ENCODE measurements at regions not wholly inside any gene's neighbourhood (a gene's known extent, or its start where the extent isn't known, plus 50 kb on each side); places are given as distances from the start of the nearest gene placed in this dataset.

DNA sequence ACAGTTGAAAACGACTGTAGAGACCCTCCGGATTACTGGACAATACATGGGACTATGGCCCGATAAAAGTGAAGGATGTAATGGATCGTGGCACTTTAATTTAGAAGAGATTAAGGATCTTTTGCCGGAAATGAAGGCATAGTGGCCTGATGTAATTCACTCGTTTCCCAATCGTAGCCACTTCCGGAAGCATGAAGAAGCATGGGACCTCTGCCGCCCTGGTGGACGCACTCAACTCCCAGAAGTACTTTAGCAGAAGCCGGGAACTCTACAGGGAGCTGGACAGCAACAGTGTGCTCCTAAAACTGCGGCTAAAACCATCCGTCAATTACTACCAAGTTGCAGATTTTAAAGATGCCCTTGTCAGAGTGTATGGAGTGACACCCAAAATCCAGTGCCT is 59.6 kb upstream of the NUPR2 start:
- Histone ChIP-seq H3K4me3 (ENCODE audit: low read depth, low read length, poor library complexity, severe bottlenecking) (no peak overlapping the region), H3K4me1 (ENCODE audit: insufficient read depth, low read length, poor library complexity, severe bottlenecking) (no peaks in the 10 kb centered on the region), H3K79me2 (ENCODE audit: insufficient read depth, low read depth, low read length) (no peaks in the 10 kb centered on the region), H4K20me1 (ENCODE audit: insufficient read depth, low read length) (no peaks in the 10 kb centered on the region), H3K36me3 (ENCODE audit: insufficient read depth, low read length) (no peaks in the 10 kb centered on the region), H3K9me3 (ENCODE audit: low read length) (no peaks in the 10 kb centered on the region), H2AFZ (ENCODE audit: low read length) (no peak overlapping the region), H3K9me2 (ENCODE audit: insufficient read depth, low read length) (no peaks in the 10 kb centered on the region), H3K4me2 (ENCODE audit: low read length) (no peak overlapping the region), H3K27ac (ENCODE audit: low read depth, low read length, poor library complexity, severe bottlenecking) (no peak overlapping the region)
- intact Hi-C loops (cut with micrococcal nuclease; ENCODE audit: unreplicated experiment): no loop called here
- ChIA-PET CTCF (ENCODE audit: unreplicated experiment) (no interaction called here), POLR2A (no interaction called here)
- BruUV-seq (replicated peaks): no TSS peak
- no peak for TF ChIP-seq EZH2phosphoT487 (IDR thresholded peaks at IDR 0.05; ENCODE audit: borderline replicate concordance, low read depth, low read length)
- TF ChIP-seq, protein P1, sequence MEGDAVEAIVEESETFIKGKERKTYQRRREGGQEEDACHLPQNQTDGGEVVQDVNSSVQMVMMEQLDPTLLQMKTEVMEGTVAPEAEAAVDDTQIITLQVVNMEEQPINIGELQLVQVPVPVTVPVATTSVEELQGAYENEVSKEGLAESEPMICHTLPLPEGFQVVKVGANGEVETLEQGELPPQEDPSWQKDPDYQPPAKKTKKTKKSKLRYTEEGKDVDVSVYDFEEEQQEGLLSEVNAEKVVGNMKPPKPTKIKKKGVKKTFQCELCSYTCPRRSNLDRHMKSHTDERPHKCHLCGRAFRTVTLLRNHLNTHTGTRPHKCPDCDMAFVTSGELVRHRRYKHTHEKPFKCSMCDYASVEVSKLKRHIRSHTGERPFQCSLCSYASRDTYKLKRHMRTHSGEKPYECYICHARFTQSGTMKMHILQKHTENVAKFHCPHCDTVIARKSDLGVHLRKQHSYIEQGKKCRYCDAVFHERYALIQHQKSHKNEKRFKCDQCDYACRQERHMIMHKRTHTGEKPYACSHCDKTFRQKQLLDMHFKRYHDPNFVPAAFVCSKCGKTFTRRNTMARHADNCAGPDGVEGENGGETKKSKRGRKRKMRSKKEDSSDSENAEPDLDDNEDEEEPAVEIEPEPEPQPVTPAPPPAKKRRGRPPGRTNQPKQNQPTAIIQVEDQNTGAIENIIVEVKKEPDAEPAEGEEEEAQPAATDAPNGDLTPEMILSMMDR (conservative IDR thresholded peaks at IDR 0.05; ENCODE audit: low read length): no peak
- no peak for DNase-seq (ENCODE audit: low spot score)

DNA sequence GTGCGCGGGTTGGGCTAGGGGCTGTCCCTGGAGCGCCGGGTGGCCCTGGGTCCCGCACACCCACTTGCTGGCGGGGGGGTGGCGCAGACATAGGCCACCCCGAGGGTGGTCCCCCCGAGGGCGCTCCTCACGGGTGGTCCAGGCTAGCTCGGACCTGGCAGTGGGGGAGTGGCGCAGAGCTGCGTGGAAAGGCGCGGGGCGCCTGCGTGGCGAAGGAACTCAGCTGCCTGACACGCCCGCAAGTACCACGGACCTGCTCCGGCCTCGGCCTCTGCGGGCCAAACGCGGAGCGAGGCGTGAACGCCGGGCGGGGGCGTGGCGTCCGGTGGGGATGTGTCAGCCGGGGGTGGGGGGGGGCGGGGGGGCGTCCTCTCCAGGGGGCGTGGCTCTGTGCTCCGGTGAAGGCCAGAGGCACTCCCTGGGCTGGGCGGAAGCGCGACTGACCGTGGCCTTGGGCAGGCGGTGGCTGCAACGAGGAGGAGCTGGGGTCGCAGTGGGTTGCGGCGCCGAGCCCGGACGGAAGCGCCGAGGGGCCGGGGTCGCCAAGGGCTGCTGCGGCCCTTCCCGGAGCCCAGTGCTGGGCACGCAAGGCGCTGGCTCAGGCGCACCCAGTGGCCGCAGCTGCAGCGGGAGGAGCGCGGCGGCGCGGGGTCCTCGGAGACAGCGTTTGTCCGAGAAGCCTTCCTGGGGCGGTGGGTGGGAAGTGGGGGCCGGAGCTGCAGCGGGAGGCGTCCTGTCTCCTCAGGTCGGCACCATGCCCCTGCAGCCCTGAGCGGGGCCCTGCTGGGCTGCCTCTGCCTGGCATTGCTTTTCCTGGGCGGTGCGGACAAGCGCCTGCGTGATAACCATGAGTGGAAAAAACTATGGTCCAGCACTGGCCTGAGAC is 58.9 kb upstream of the NUPR2 start:
- H4K20me1 ChIP-seq (ENCODE audit: insufficient read depth, low read length): no peaks in the 10 kb centered on the region
- no peaks in the 10 kb centered on the region for H3K9me3 ChIP-seq (ENCODE audit: low read length)
- POLR2A ChIA-PET: no interaction called here
- TF ChIP-seq, protein P1 (conservative IDR thresholded peaks at IDR 0.05; ENCODE audit: low read length): no peak
- no peak for TF ChIP-seq EZH2phosphoT487 (IDR thresholded peaks at IDR 0.05; ENCODE audit: borderline replicate concordance, low read depth, low read length)
- CTCF ChIA-PET (ENCODE audit: unreplicated experiment): no interaction called here
- no peak overlapping the region for H2AFZ ChIP-seq (ENCODE audit: low read length)
- H3K36me3 ChIP-seq (ENCODE audit: insufficient read depth, low read length): no peaks in the 10 kb centered on the region
- DNase-seq (ENCODE audit: low spot score): no peak
- H3K4me1 ChIP-seq (ENCODE audit: insufficient read depth, low read length, poor library complexity, severe bottlenecking): no peaks in the 10 kb centered on the region
- no TSS peak for BruUV-seq (replicated peaks)
- H3K27ac ChIP-seq (ENCODE audit: low read depth, low read length, poor library complexity, severe bottlenecking): no peak overlapping the region
- H3K4me3 ChIP-seq (ENCODE audit: low read depth, low read length, poor library complexity, severe bottlenecking): no peak overlapping the region
- no peaks in the 10 kb centered on the region for H3K9me2 ChIP-seq (ENCODE audit: insufficient read depth, low read length)
- H3K4me2 ChIP-seq (ENCODE audit: low read length): no peak overlapping the region
- no peaks in the 10 kb centered on the region for H3K79me2 ChIP-seq (ENCODE audit: insufficient read depth, low read depth, low read length)
- intact Hi-C loops (cut with micrococcal nuclease; ENCODE audit: unreplicated experiment): no loop called here

DNA sequence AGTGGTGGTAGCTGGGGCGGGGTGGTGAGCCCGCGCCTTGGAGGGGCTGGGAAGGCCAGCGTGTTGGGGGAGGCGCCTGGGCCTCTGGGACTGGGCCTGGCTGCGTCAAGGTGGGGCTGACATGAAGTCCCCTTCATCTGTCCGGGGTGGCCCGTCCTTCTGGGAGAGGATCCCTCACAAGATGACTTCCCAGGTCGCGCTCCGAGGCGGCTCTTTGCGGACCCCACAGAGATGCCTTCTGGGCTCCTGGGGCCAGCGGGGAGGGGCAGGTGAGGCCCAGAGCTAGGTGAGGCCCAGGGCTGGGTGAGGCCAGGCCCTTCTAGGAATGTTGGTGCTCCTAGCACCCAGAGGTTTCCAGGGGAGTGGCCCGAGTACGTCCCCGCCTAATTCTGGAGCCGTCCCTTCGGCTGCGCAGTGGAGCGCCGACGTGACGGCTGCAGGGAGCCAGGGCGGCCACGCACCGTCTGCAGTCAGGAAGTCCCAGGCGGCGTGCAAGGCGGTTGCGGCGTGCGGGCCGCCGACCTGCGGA is 58.2 kb upstream of the NUPR2 start:
- Histone ChIP-seq H3K36me3 (ENCODE audit: insufficient read depth, low read length) (no peaks in the 10 kb centered on the region), H3K9me3 (ENCODE audit: low read length) (no peaks in the 10 kb centered on the region), H3K27ac (ENCODE audit: low read depth, low read length, poor library complexity, severe bottlenecking) (no peak overlapping the region), H3K4me3 (ENCODE audit: low read depth, low read length, poor library complexity, severe bottlenecking) (no peak overlapping the region), H3K4me1 (ENCODE audit: insufficient read depth, low read length, poor library complexity, severe bottlenecking) (no peaks in the 10 kb centered on the region), H3K79me2 (ENCODE audit: insufficient read depth, low read depth, low read length) (no peaks in the 10 kb centered on the region), H4K20me1 (ENCODE audit: insufficient read depth, low read length) (no peaks in the 10 kb centered on the region), H3K4me2 (ENCODE audit: low read length) (no peak overlapping the region), H3K9me2 (ENCODE audit: insufficient read depth, low read length) (no peaks in the 10 kb centered on the region), H2AFZ (ENCODE audit: low read length) (no peak overlapping the region)
- ChIA-PET CTCF (ENCODE audit: unreplicated experiment) (no interaction called here), POLR2A (no interaction called here)
- BruUV-seq (replicated peaks): no TSS peak
- TF ChIP-seq, protein P1 (conservative IDR thresholded peaks at IDR 0.05; ENCODE audit: low read length): no peak
- no peak for TF ChIP-seq EZH2phosphoT487 (IDR thresholded peaks at IDR 0.05; ENCODE audit: borderline replicate concordance, low read depth, low read length)
- intact Hi-C loops (cut with micrococcal nuclease; ENCODE audit: unreplicated experiment): no loop called here
- no peak for DNase-seq (ENCODE audit: low spot score)

All from OCI-LY7 (cell line).